ENCODE measurements at regions not wholly inside any gene's neighbourhood (a gene's known extent, or its start where the extent isn't known, plus 50 kb on each side); places are given as distances from the start of the nearest gene placed in this dataset.

DNA sequence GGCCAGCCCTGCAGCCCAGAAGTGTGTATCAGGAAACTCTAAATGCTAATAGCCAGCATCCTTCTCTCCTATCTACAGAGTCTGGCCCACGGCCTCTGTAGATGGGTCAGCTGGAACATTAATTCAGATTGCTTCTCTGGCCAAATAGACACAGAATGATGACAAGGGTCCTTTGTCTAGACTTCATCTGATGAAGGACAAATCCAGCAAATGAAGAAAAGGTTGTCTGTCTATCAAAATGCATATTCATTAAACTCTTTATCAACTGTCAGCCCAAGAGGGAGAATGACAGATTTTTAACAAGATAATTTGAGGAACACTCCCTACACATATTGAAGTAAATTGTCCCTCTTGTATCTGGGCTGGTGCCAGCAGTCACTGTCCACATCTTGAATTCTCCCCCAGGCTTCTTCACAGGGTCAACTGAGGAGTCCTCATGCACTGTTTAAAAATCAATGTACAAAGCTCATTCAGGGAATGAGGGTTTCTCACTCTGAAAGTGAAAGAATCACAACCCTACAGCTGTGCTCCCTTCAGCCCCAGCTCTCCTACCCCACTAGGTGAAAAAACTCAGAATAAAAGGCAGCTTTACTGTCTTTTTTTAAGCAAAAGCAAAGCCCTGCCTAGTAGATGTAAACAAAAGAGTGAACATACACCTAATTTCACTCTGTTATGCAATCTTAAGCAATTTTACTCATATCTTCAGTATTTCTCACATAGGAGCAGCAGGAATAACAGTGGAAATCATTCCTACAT is 507.7 kb downstream of the IGSF11 start:
- Histone ChIP-seq H3K27ac (ENCODE audit: low read depth in 2 of 2, low read length in 1 of 2) (no peak overlapping the region), H3K36me3 (replicated peaks in 1 of 2; ENCODE audit: control insufficient read depth in 1 of 2, insufficient read depth in 2 of 2, low read length in 1 of 2) (no peaks in the 10 kb centered on the region), H3F3A (replicated peaks; ENCODE audit: insufficient read depth) (no peaks in the 10 kb centered on the region), H3K27me3 (ENCODE audit: insufficient read depth) (no peaks in the 10 kb centered on the region), H3K79me2 (ENCODE audit: insufficient read depth) (no peaks in the 10 kb centered on the region), H3K9me3 (no peaks in the 10 kb centered on the region), H3K4me2 (no peak overlapping the region), H2AFZ (ENCODE audit: low read depth) (no peak overlapping the region), H3K4me1 (ENCODE audit: control insufficient read depth in 1 of 2, insufficient read depth in 2 of 2, low read depth in 1 of 2, low read length in 1 of 2) (no peaks in the 10 kb centered on the region), H4K20me1 (ENCODE audit: insufficient read depth) (no peaks in the 10 kb centered on the region), H3K9ac (no peak overlapping the region), H3K9me2 (no peaks in the 10 kb centered on the region), H3K4me3 (ENCODE audit: low read depth in 2 of 2, low read length in 1 of 2) (no peak overlapping the region)
- 44% methylated on average over 1 of the region's 1 CpG for WGBS (ENCODE audit: low lambda C conversion rate)
- DNase-seq: no peak
- ChIA-PET CTCF (interaction anchor here (1.1 kb wide), 2 partner anchors 17 to 102 kb away, joined by 3 read pairs; no protein-coding TSS in a partner anchor), POLR2A (no interaction called here)
- TF ChIP-seq SIN3A (IDR thresholded peaks at IDR 0.05; ENCODE audit: borderline replicate concordance, low read depth, low read length) (no peak), ELF1 (IDR thresholded peaks at IDR 0.05) (no peak), MXI1 (IDR thresholded peaks at IDR 0.05; ENCODE audit: low read depth, low read length) (no peak), TCF12 (IDR thresholded peaks at IDR 0.05) (no peak), RXRA (IDR thresholded peaks at IDR 0.05; ENCODE audit: borderline replicate concordance, low read depth) (no peak), EP300 (IDR thresholded peaks at IDR 0.05; ENCODE audit: borderline replicate concordance in 1 of 2, low read depth in 1 of 2, low read length in 1 of 2) (no peak), CHD2 (IDR thresholded peaks at IDR 0.05; ENCODE audit: low read length, partially characterized antibody) (no peak), POLR2AphosphoS5 (IDR thresholded peaks at IDR 0.05; ENCODE audit: low read depth, low read length) (no peak), GABPA (IDR thresholded peaks at IDR 0.05; ENCODE audit: low read depth) (no peak)
- TF ChIP-seq, protein P1, sequence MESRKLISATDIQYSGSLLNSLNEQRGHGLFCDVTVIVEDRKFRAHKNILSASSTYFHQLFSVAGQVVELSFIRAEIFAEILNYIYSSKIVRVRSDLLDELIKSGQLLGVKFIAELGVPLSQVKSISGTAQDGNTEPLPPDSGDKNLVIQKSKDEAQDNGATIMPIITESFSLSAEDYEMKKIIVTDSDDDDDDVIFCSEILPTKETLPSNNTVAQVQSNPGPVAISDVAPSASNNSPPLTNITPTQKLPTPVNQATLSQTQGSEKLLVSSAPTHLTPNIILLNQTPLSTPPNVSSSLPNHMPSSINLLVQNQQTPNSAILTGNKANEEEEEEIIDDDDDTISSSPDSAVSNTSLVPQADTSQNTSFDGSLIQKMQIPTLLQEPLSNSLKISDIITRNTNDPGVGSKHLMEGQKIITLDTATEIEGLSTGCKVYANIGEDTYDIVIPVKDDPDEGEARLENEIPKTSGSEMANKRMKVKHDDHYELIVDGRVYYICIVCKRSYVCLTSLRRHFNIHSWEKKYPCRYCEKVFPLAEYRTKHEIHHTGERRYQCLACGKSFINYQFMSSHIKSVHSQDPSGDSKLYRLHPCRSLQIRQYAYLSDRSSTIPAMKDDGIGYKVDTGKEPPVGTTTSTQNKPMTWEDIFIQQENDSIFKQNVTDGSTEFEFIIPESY (IDR thresholded peaks at IDR 0.05; ENCODE audit: borderline replicate concordance, low read depth): no peak

DNA sequence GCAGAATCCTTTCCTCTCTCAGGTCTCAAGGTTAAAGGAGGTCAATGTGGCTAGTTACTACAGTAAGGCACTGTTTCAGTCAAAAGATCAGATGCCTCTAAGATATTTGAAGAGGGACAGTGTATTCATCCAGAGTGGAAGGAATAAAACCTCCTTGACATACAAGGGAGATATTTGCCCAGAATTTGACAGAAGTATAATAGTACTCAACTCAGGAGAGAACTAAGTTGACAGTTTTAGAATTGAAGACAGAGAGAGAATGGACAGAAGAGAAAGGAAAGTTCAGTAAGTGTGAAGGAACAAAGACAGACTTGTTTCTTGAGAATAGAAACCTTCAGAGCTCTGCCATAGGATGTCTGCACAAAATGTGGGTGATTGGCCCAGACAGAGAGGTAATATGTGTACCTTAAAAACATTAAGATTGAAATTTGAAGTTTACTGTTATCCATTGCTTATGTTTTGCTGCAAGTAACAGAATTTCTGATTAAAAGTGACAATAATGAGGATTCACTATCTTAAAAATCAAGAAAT is 507.1 kb downstream of the IGSF11 start:
- Histone ChIP-seq H3K36me3 (replicated peaks in 1 of 2; ENCODE audit: control insufficient read depth in 1 of 2, insufficient read depth in 2 of 2, low read length in 1 of 2) (no peaks in the 10 kb centered on the region), H3K9ac (no peak overlapping the region), H3K4me1 (ENCODE audit: control insufficient read depth in 1 of 2, insufficient read depth in 2 of 2, low read depth in 1 of 2, low read length in 1 of 2) (no peaks in the 10 kb centered on the region), H3F3A (replicated peaks; ENCODE audit: insufficient read depth) (no peaks in the 10 kb centered on the region), H3K9me3 (no peaks in the 10 kb centered on the region), H3K9me2 (no peaks in the 10 kb centered on the region), H3K79me2 (ENCODE audit: insufficient read depth) (no peaks in the 10 kb centered on the region), H2AFZ (ENCODE audit: low read depth) (no peak overlapping the region), H4K20me1 (ENCODE audit: insufficient read depth) (no peaks in the 10 kb centered on the region), H3K27ac (ENCODE audit: low read depth in 2 of 2, low read length in 1 of 2) (no peak overlapping the region), H3K27me3 (ENCODE audit: insufficient read depth) (no peaks in the 10 kb centered on the region), H3K4me3 (ENCODE audit: low read depth in 2 of 2, low read length in 1 of 2) (no peak overlapping the region), H3K4me2 (no peak overlapping the region)
- ChIA-PET CTCF (interaction anchor here (1.1 kb wide), 1 partner anchor 101 kb away, joined by 3 read pairs; no protein-coding TSS in a partner anchor), POLR2A (no interaction called here)
- DNase-seq: no peak
- no peak for TF ChIP-seq TEAD4 (IDR thresholded peaks at IDR 0.05; ENCODE audit: borderline replicate concordance, insufficient read depth)
- TF ChIP-seq, protein P2, sequence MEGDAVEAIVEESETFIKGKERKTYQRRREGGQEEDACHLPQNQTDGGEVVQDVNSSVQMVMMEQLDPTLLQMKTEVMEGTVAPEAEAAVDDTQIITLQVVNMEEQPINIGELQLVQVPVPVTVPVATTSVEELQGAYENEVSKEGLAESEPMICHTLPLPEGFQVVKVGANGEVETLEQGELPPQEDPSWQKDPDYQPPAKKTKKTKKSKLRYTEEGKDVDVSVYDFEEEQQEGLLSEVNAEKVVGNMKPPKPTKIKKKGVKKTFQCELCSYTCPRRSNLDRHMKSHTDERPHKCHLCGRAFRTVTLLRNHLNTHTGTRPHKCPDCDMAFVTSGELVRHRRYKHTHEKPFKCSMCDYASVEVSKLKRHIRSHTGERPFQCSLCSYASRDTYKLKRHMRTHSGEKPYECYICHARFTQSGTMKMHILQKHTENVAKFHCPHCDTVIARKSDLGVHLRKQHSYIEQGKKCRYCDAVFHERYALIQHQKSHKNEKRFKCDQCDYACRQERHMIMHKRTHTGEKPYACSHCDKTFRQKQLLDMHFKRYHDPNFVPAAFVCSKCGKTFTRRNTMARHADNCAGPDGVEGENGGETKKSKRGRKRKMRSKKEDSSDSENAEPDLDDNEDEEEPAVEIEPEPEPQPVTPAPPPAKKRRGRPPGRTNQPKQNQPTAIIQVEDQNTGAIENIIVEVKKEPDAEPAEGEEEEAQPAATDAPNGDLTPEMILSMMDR (IDR thresholded peaks at IDR 0.05): no peak
- TF ChIP-seq, protein P3, sequence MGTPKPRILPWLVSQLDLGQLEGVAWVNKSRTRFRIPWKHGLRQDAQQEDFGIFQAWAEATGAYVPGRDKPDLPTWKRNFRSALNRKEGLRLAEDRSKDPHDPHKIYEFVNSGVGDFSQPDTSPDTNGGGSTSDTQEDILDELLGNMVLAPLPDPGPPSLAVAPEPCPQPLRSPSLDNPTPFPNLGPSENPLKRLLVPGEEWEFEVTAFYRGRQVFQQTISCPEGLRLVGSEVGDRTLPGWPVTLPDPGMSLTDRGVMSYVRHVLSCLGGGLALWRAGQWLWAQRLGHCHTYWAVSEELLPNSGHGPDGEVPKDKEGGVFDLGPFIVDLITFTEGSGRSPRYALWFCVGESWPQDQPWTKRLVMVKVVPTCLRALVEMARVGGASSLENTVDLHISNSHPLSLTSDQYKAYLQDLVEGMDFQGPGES (IDR thresholded peaks at IDR 0.05; ENCODE audit: low read depth, low read length): no peak
- TF ChIP-seq GATA2 (CRISPR knock-in tag; IDR thresholded peaks at IDR 0.05): no peak
- no peak for TF ChIP-seq YY1 (IDR thresholded peaks at IDR 0.05; ENCODE audit: low read depth)
- no peak for TF ChIP-seq EP300 (IDR thresholded peaks at IDR 0.05; ENCODE audit: borderline replicate concordance in 1 of 2, low read depth in 1 of 2, low read length in 1 of 2)
- no peak for TF ChIP-seq RFX5 (IDR thresholded peaks at IDR 0.05; ENCODE audit: low read length)
- TF ChIP-seq POLR2AphosphoS5 (IDR thresholded peaks at IDR 0.05; ENCODE audit: low read depth, low read length): no peak
- TF ChIP-seq, protein P4, sequence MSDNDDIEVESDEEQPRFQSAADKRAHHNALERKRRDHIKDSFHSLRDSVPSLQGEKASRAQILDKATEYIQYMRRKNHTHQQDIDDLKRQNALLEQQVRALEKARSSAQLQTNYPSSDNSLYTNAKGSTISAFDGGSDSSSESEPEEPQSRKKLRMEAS (IDR thresholded peaks at IDR 0.05; ENCODE audit: low read depth): no peak
- TF ChIP-seq FOXM1 (IDR thresholded peaks at IDR 0.05; ENCODE audit: low read depth): no peak
- no peak for TF ChIP-seq NFIC (IDR thresholded peaks at IDR 0.05; ENCODE audit: borderline replicate concordance)
- no peak for TF ChIP-seq FOSL2 (IDR thresholded peaks at IDR 0.05; ENCODE audit: borderline replicate concordance, low read depth)
- TF ChIP-seq NRF1 (IDR thresholded peaks at IDR 0.05; ENCODE audit: low read depth, low read length): no peak
- TF ChIP-seq EZH2phosphoT487 (IDR thresholded peaks at IDR 0.05; ENCODE audit: borderline replicate concordance, low read depth): no peak
- no peak for TF ChIP-seq ELF1 (IDR thresholded peaks at IDR 0.05)
